Prostate gland (tissue), 2 donors: ENCODE measurements at regions not wholly inside any gene's neighbourhood (a gene's known extent, or its start where the extent isn't known, plus 50 kb on each side); places are given as distances from the start of the nearest gene placed in this dataset.

Experiments
- DNase-seq: peaks from one replicate; pipeline ENCODE4 v3.0.0-alpha.2; 2019; ENCODE audit warnings: low spot score
- H3K27ac ChIP-seq, 2 donors: fragments of 200-600 bp; sonication (generic); 2 replicates each; pipeline ENCODE4 v1.5.1; 2017 to 2019
- H3K27me3 ChIP-seq: fragments of 200-600 bp; sonication (generic); replicated peaks from 2 replicates; pipeline ENCODE4 v1.5.1; 2019; ENCODE audit not compliant: insufficient read depth
- H3K36me3 ChIP-seq, 2 donors: fragments of 200-600 bp; sonication (generic); 1 replicate in 1 of 2; 2 replicates in 1 of 2; pipeline versions ENCODE4 v1.5.1 to v1.8.1; 2017 to 2019
- H3K4me1 ChIP-seq: fragments of 200-600 bp; sonication (generic); replicated peaks from 2 replicates; pipeline ENCODE4 v1.5.1; 2019
- H3K4me3 ChIP-seq, 2 donors: fragments of 200-600 bp; sonication (generic); 2 replicates each; pipeline ENCODE4 v1.5.1; 2017 to 2019
- H3K9me3 ChIP-seq: fragments of 200-600 bp; sonication (generic); 2 replicates; pipeline ENCODE4 v1.5.1; 2017
- CTCF ChIP-seq, 4 experiments: fragments of 200-600 bp in 2 of 4; fragments of 450-650 bp in 2 of 4; sonication (generic) in 2 of 4; IDR thresholded peaks; 1 replicate in 3 of 4; 2 replicates in 1 of 4; pipeline ENCODE4 v1.5.1; 2016 to 2019; ENCODE audit warnings: antibody characterized with exemption in 4 of 4, mild to moderate bottlenecking in 2 of 4, moderate library complexity in 2 of 4
- POLR2A ChIP-seq: fragments of 450-650 bp; IDR thresholded peaks from one replicate; pipeline ENCODE4 v1.6.1; 2016; ENCODE audit warnings: antibody characterized with exemption, mild to moderate bottlenecking
- POLR2AphosphoS5 ChIP-seq: sonication (generic); formaldehyde crosslinking; IDR thresholded peaks from one replicate; pipeline ENCODE4 v1.6.1; 2017; ENCODE audit warnings: antibody characterized with exemption
- WGBS: methylation state at CpG from one replicate; pipeline ENCODE4 v1.1.5; 2018; 5-methylcytosine and 5-hydroxymethylcytosine counted together
- intact Hi-C: fragments of 100-400 bp; cut with DNase I; formaldehyde crosslinking; loops from one replicate; pipeline ENCODE4 v1.14.2; 2022

- Histone ChIP-seq H3K4me1 (no peaks in the 10 kb centered on the region), H3K4me3 (no peak overlapping the region), H3K27ac (no peak overlapping the region), H3K27me3 (no peaks in the 10 kb centered on the region), H3K36me3 (no peaks in the 10 kb centered on the region), H3K9me3 (no peaks in the 10 kb centered on the region)
- no peak for DNase-seq
- 79% methylated on average over 2 of the region's 2 CpGs for WGBS
- TF ChIP-seq POLR2AphosphoS5: peak; percentile 5
- no peak for TF ChIP-seq CTCF (IDR thresholded peaks at IDR 0.05)
- intact Hi-C loops: no loop called here
Observed at GRCh38 chr1:98066911-98067310, 146.1 kb upstream of the DPYD start.

GRCh38 chr1:98059620-98060019 lies 138.8 kb upstream of the DPYD start:
- 19% methylated on average over 1 of the region's 1 CpG for WGBS
- no peak for TF ChIP-seq POLR2A
- no peak for TF ChIP-seq CTCF (IDR thresholded peaks at IDR 0.05)
- TF ChIP-seq POLR2AphosphoS5: no peak
- no peaks in the 10 kb centered on the region for H3K36me3 ChIP-seq
- no peaks in the 10 kb centered on the region for H3K9me3 ChIP-seq
- H3K4me3 ChIP-seq: no peak overlapping the region
- no peak overlapping the region for H3K27ac ChIP-seq
- no peaks in the 10 kb centered on the region for H3K4me1 ChIP-seq
- DNase-seq: no peak
- H3K27me3 ChIP-seq: no peaks in the 10 kb centered on the region
- intact Hi-C loops: loop anchor here (10.0 kb wide), 1 partner anchor 1825 kb away; no protein-coding TSS in a partner anchor

- no peak for DNase-seq
- no peak overlapping the region for H3K27ac ChIP-seq
- WGBS: 67% methylated on average over 2 of the region's 2 CpGs
- H3K27me3 ChIP-seq: no peaks in the 10 kb centered on the region
- no peaks in the 10 kb centered on the region for H3K4me1 ChIP-seq
- no peaks in the 10 kb centered on the region for H3K36me3 ChIP-seq
- H3K9me3 ChIP-seq: no peaks in the 10 kb centered on the region
- H3K4me3 ChIP-seq: no peak overlapping the region
- TF ChIP-seq CTCF (IDR thresholded peaks at IDR 0.05) (no peak), POLR2AphosphoS5 (no peak), POLR2A (no peak)
- intact Hi-C loops: loop anchor here (10.0 kb wide), 1 partner anchor 1824 kb away; no protein-coding TSS in a partner anchor
Observed at GRCh38 chr1:98058676-98059075, 137.8 kb upstream of the DPYD start.

- TF ChIP-seq POLR2A (no peak), CTCF (IDR thresholded peaks at IDR 0.05) (no peak), POLR2AphosphoS5 (no peak)
- 78% methylated on average over 2 of the region's 2 CpGs for WGBS
- no peaks in the 10 kb centered on the region for H3K36me3 ChIP-seq
- H3K9me3 ChIP-seq: no peaks in the 10 kb centered on the region
- H3K4me3 ChIP-seq: no peak overlapping the region
- intact Hi-C loops: loop anchor here (10.0 kb wide), 1 partner anchor 1823 kb away; no protein-coding TSS in a partner anchor
- H3K27ac ChIP-seq: no peak overlapping the region
- H3K4me1 ChIP-seq: no peaks in the 10 kb centered on the region
- no peak for DNase-seq
- no peaks in the 10 kb centered on the region for H3K27me3 ChIP-seq
Observed at GRCh38 chr1:98057236-98057910, 136.5 kb upstream of the DPYD start.

GRCh38 chr1:98056781-98057180 lies 135.9 kb upstream of the DPYD start:
- intact Hi-C loops: loop anchor here (10.0 kb wide), 1 partner anchor 1822 kb away; no protein-coding TSS in a partner anchor
- no peaks in the 10 kb centered on the region for H3K36me3 ChIP-seq
- WGBS: 76% methylated on average over 3 of the region's 3 CpGs
- H3K27me3 ChIP-seq: no peaks in the 10 kb centered on the region
- H3K4me3 ChIP-seq: no peak overlapping the region
- H3K9me3 ChIP-seq: no peaks in the 10 kb centered on the region
- no peak for DNase-seq
- no peaks in the 10 kb centered on the region for H3K4me1 ChIP-seq
- H3K27ac ChIP-seq: no peak overlapping the region
- no peak for TF ChIP-seq CTCF (IDR thresholded peaks at IDR 0.05)
- TF ChIP-seq POLR2A: no peak
- no peak for TF ChIP-seq POLR2AphosphoS5
